ENCODE measurements at regions not wholly inside any gene's neighbourhood (a gene's known extent, or its start where the extent isn't known, plus 50 kb on each side); places are given as distances from the start of the nearest gene placed in this dataset.

DNA sequence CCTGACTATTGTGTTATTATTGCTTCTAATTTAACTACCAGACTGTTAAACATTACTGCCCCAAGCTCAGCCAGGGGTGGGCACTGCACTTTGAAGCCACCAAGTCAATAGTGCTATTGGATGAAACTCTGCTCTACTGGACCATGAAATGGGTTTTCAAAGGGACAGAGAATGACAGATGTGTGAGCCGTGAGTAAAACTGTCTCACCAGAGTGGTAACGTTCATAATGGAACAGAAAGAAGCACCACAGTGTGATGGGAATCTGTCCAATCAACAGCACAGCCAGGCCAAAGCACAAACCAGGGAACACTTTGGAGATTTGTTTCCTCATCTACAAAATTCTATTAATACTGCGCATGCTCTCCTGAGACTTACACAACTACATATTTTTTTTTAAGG lies 171.8 kb upstream of the LPP start:
- H3K36me3 Mint-ChIP-seq: peaks cover 10% of the 10 kb centered on the region
- H3K27ac Mint-ChIP-seq: no peak overlapping the region
- H3K4me1 Mint-ChIP-seq: peaks cover 4% of the 10 kb centered on the region; the same call in 1 of the 2 replicates
- ChIA-PET POLR2A (no interaction called here), CTCF (no interaction called here)
- no peak overlapping the region for H3K4me3 Mint-ChIP-seq
- DNase-seq (ENCODE audit: low spot score): no peak
- no peaks in the 10 kb centered on the region for H3K27me3 Mint-ChIP-seq (ENCODE audit: low read depth)
- peaks cover 13% of the 10 kb centered on the region for H3K9me3 Mint-ChIP-seq
- TF ChIP-seq, protein P1, sequence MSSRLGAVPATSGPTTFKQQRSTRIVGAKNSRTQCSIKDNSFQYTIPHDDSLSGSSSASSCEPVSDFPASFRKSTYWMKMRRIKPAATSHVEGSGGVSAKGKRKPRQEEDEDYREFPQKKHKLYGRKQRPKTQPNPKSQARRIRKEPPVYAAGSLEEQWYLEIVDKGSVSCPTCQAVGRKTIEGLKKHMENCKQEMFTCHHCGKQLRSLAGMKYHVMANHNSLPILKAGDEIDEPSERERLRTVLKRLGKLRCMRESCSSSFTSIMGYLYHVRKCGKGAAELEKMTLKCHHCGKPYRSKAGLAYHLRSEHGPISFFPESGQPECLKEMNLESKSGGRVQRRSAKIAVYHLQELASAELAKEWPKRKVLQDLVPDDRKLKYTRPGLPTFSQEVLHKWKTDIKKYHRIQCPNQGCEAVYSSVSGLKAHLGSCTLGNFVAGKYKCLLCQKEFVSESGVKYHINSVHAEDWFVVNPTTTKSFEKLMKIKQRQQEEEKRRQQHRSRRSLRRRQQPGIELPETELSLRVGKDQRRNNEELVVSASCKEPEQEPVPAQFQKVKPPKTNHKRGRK (CRISPR knock-in tag; IDR thresholded peaks at IDR 0.05; ENCODE audit: borderline replicate concordance): no peak
- no peak for TF ChIP-seq ZNF121 (CRISPR knock-in tag; IDR thresholded peaks at IDR 0.05)
- TF ChIP-seq CREB1 (CRISPR knock-in tag; IDR thresholded peaks at IDR 0.05): no peak
- TF ChIP-seq, protein P2, sequence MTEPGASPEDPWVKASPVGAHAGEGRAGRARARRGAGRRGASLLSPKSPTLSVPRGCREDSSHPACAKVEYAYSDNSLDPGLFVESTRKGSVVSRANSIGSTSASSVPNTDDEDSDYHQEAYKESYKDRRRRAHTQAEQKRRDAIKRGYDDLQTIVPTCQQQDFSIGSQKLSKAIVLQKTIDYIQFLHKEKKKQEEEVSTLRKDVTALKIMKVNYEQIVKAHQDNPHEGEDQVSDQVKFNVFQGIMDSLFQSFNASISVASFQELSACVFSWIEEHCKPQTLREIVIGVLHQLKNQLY (CRISPR knock-in tag; IDR thresholded peaks at IDR 0.05): no peak
- no peak for TF ChIP-seq NR3C1 (CRISPR knock-in tag; conservative IDR thresholded peaks at IDR 0.05; ENCODE audit: low read depth)
- TF ChIP-seq, protein P3, sequence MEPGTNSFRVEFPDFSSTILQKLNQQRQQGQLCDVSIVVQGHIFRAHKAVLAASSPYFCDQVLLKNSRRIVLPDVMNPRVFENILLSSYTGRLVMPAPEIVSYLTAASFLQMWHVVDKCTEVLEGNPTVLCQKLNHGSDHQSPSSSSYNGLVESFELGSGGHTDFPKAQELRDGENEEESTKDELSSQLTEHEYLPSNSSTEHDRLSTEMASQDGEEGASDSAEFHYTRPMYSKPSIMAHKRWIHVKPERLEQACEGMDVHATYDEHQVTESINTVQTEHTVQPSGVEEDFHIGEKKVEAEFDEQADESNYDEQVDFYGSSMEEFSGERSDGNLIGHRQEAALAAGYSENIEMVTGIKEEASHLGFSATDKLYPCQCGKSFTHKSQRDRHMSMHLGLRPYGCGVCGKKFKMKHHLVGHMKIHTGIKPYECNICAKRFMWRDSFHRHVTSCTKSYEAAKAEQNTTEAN (CRISPR knock-in tag; IDR thresholded peaks at IDR 0.05): no peak
- ATAC-seq: no peak

DNA sequence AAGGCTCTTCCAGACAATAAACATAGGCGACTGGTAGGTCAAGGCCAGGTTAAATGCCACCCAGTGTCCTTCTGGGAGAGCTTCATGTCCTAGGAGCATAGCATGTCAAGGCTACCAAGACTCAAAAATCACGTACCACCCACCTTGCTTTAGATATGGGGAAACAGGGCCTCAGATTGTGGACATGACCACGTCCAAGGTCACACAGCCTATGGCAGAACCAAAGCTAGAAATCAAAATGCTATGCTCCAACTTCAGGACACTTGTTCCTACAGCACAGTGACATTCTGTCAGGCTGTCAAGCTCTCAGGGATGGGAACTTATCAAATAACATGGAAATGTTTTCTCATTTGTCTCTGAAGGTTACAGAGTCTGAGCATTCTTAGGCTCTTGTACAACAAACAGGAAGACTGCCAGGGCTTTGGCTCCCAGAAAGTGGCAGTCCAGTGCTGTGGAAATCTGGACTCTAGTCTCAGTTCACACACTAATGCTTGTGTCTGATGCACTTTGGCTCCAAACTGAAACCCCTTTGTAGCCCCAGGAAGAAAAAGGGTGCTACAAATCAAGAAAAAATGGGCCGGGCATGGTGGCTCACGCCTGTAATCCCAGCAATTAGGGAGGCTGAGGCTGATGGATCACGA lies 170.4 kb upstream of the LPP start:
- H3K27me3 Mint-ChIP-seq (ENCODE audit: low read depth): no peaks in the 10 kb centered on the region
- ATAC-seq (no peak), DNase-seq (ENCODE audit: low spot score) (no peak)
- 0 out of 2 replicates have a peak, but pooled peaks cover under 1% of the 10 kb centered on the region for H3K36me3 Mint-ChIP-seq
- no peak overlapping the region for H3K4me3 Mint-ChIP-seq
- peaks cover 1% of the 10 kb centered on the region for H3K9me3 Mint-ChIP-seq
- ChIA-PET CTCF (no interaction called here), POLR2A (no interaction called here)
- peaks cover 4% of the 10 kb centered on the region; the same call in 1 of the 2 replicates for H3K4me1 Mint-ChIP-seq
- TF ChIP-seq EMX1 (CRISPR knock-in tag; IDR thresholded peaks at IDR 0.05) (no peak), ZNF138 (CRISPR knock-in tag; conservative IDR thresholded peaks at IDR 0.05) (no peak), HMGA2 (CRISPR knock-in tag; IDR thresholded peaks at IDR 0.05) (no peak), FOXP1 (CRISPR knock-in tag; IDR thresholded peaks at IDR 0.05; ENCODE audit: borderline replicate concordance) (no peak), JAZF1 (CRISPR knock-in tag; IDR thresholded peaks at IDR 0.05) (no peak), ZNF423 (CRISPR knock-in tag; IDR thresholded peaks at IDR 0.05) (no peak)
- TF ChIP-seq, protein P4, sequence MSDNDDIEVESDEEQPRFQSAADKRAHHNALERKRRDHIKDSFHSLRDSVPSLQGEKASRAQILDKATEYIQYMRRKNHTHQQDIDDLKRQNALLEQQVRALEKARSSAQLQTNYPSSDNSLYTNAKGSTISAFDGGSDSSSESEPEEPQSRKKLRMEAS (CRISPR knock-in tag; IDR thresholded peaks at IDR 0.05): no peak
- TF ChIP-seq, protein P5, sequence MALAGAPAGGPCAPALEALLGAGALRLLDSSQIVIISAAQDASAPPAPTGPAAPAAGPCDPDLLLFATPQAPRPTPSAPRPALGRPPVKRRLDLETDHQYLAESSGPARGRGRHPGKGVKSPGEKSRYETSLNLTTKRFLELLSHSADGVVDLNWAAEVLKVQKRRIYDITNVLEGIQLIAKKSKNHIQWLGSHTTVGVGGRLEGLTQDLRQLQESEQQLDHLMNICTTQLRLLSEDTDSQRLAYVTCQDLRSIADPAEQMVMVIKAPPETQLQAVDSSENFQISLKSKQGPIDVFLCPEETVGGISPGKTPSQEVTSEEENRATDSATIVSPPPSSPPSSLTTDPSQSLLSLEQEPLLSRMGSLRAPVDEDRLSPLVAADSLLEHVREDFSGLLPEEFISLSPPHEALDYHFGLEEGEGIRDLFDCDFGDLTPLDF (CRISPR knock-in tag; IDR thresholded peaks at IDR 0.05): no peak
- TF ChIP-seq, protein P6, sequence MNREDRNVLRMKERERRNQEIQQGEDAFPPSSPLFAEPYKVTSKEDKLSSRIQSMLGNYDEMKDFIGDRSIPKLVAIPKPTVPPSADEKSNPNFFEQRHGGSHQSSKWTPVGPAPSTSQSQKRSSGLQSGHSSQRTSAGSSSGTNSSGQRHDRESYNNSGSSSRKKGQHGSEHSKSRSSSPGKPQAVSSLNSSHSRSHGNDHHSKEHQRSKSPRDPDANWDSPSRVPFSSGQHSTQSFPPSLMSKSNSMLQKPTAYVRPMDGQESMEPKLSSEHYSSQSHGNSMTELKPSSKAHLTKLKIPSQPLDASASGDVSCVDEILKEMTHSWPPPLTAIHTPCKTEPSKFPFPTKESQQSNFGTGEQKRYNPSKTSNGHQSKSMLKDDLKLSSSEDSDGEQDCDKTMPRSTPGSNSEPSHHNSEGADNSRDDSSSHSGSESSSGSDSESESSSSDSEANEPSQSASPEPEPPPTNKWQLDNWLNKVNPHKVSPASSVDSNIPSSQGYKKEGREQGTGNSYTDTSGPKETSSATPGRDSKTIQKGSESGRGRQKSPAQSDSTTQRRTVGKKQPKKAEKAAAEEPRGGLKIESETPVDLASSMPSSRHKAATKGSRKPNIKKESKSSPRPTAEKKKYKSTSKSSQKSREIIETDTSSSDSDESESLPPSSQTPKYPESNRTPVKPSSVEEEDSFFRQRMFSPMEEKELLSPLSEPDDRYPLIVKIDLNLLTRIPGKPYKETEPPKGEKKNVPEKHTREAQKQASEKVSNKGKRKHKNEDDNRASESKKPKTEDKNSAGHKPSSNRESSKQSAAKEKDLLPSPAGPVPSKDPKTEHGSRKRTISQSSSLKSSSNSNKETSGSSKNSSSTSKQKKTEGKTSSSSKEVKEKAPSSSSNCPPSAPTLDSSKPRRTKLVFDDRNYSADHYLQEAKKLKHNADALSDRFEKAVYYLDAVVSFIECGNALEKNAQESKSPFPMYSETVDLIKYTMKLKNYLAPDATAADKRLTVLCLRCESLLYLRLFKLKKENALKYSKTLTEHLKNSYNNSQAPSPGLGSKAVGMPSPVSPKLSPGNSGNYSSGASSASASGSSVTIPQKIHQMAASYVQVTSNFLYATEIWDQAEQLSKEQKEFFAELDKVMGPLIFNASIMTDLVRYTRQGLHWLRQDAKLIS (CRISPR knock-in tag; IDR thresholded peaks at IDR 0.05; ENCODE audit: borderline replicate concordance): no peak
- H3K27ac Mint-ChIP-seq: no peak overlapping the region

Data from WTC11 (cell line).